ENCODE measurements at regions not wholly inside any gene's neighbourhood (a gene's known extent, or its start where the extent isn't known, plus 50 kb on each side); places are given as distances from the start of the nearest gene placed in this dataset.

- Mint-ChIP-seq H3K36me3 (ENCODE audit: low read depth) (no peaks in the 10 kb centered on the region), H3K4me1 (ENCODE audit: low read depth) (no peaks in the 10 kb centered on the region), H3K27ac (no peak overlapping the region), H3K27me3 (ENCODE audit: low read depth) (no peaks in the 10 kb centered on the region), H3K9me3 (no peaks in the 10 kb centered on the region), H3K4me3 (no peak overlapping the region)
Measured at GRCh38 chr6:23905133-23905815, 220.7 kb upstream of the NRSN1 start.

- Mint-ChIP-seq H3K9me3 (no peaks in the 10 kb centered on the region), H3K27me3 (ENCODE audit: low read depth) (no peaks in the 10 kb centered on the region), H3K36me3 (ENCODE audit: low read depth) (no peaks in the 10 kb centered on the region), H3K4me1 (ENCODE audit: low read depth) (no peaks in the 10 kb centered on the region), H3K27ac (no peak overlapping the region), H3K4me3 (no peak overlapping the region)
Measured at GRCh38 chr6:23910420-23910819, 215.6 kb upstream of the NRSN1 start.

- H3K36me3 Mint-ChIP-seq (ENCODE audit: low read depth): no peaks in the 10 kb centered on the region
- no peaks in the 10 kb centered on the region for H3K4me1 Mint-ChIP-seq (ENCODE audit: low read depth)
- H3K9me3 Mint-ChIP-seq: no peaks in the 10 kb centered on the region
- H3K27ac Mint-ChIP-seq: no peak overlapping the region
- no peaks in the 10 kb centered on the region for H3K27me3 Mint-ChIP-seq (ENCODE audit: low read depth)
- no peak overlapping the region for H3K4me3 Mint-ChIP-seq
Measured at GRCh38 chr6:23927935-23928334, 198.1 kb upstream of the NRSN1 start.

- no peaks in the 10 kb centered on the region for H3K36me3 Mint-ChIP-seq (ENCODE audit: low read depth)
- H3K4me1 Mint-ChIP-seq (ENCODE audit: low read depth): no peaks in the 10 kb centered on the region
- H3K27me3 Mint-ChIP-seq (ENCODE audit: low read depth): no peaks in the 10 kb centered on the region
- H3K4me3 Mint-ChIP-seq: no peak overlapping the region
- no peaks in the 10 kb centered on the region for H3K9me3 Mint-ChIP-seq
- H3K27ac Mint-ChIP-seq: no peak overlapping the region
Measured at GRCh38 chr6:23929201-23929600, 196.8 kb upstream of the NRSN1 start.

- no peak overlapping the region for H3K27ac Mint-ChIP-seq
- H3K4me3 Mint-ChIP-seq: no peak overlapping the region
- H3K9me3 Mint-ChIP-seq: no peaks in the 10 kb centered on the region
- H3K36me3 Mint-ChIP-seq (ENCODE audit: low read depth): no peaks in the 10 kb centered on the region
- H3K27me3 Mint-ChIP-seq (ENCODE audit: low read depth): no peaks in the 10 kb centered on the region
- H3K4me1 Mint-ChIP-seq (ENCODE audit: low read depth): no peaks in the 10 kb centered on the region
Measured at GRCh38 chr6:23940466-23940865, 185.5 kb upstream of the NRSN1 start.

GRCh38 chr6:23951691-23952090, 174.3 kb upstream of the NRSN1 start:
- no peaks in the 10 kb centered on the region for H3K27me3 Mint-ChIP-seq (ENCODE audit: low read depth)
- H3K9me3 Mint-ChIP-seq: no peaks in the 10 kb centered on the region
- H3K27ac Mint-ChIP-seq: no peak overlapping the region
- no peak overlapping the region for H3K4me3 Mint-ChIP-seq
- H3K36me3 Mint-ChIP-seq (ENCODE audit: low read depth): no peaks in the 10 kb centered on the region
- no peaks in the 10 kb centered on the region for H3K4me1 Mint-ChIP-seq (ENCODE audit: low read depth)

- H3K4me1 Mint-ChIP-seq (ENCODE audit: low read depth): no peaks in the 10 kb centered on the region
- no peak overlapping the region for H3K4me3 Mint-ChIP-seq
- H3K9me3 Mint-ChIP-seq: no peaks in the 10 kb centered on the region
Measured at GRCh38 chr6:23952245-23952644, 173.8 kb upstream of the NRSN1 start.

GRCh38 chr6:23953976-23954375, 172.0 kb upstream of the NRSN1 start:
- Mint-ChIP-seq H3K4me1 (ENCODE audit: low read depth) (no peaks in the 10 kb centered on the region), H3K27me3 (ENCODE audit: low read depth) (no peaks in the 10 kb centered on the region), H3K27ac (no peak overlapping the region), H3K4me3 (no peak overlapping the region), H3K9me3 (no peaks in the 10 kb centered on the region), H3K36me3 (ENCODE audit: low read depth) (no peaks in the 10 kb centered on the region)

More at GRCh38 chr6:23952245-23952644, 173.8 kb upstream of the NRSN1 start:
- Mint-ChIP-seq H3K36me3 (ENCODE audit: low read depth) (no peaks in the 10 kb centered on the region), H3K27ac (no peak overlapping the region), H3K27me3 (ENCODE audit: low read depth) (no peaks in the 10 kb centered on the region)

- Mint-ChIP-seq H3K27ac (no peak overlapping the region), H3K4me1 (ENCODE audit: low read depth) (no peaks in the 10 kb centered on the region), H3K27me3 (ENCODE audit: low read depth) (no peaks in the 10 kb centered on the region), H3K9me3 (no peaks in the 10 kb centered on the region), H3K36me3 (ENCODE audit: low read depth) (no peaks in the 10 kb centered on the region), H3K4me3 (no peak overlapping the region)
Measured at GRCh38 chr6:23957017-23957416, 169.0 kb upstream of the NRSN1 start.

GRCh38 chr6:23964865-23965264, 161.2 kb upstream of the NRSN1 start:
- no peaks in the 10 kb centered on the region for H3K4me1 Mint-ChIP-seq (ENCODE audit: low read depth)
- no peak overlapping the region for H3K4me3 Mint-ChIP-seq
- no peaks in the 10 kb centered on the region for H3K36me3 Mint-ChIP-seq (ENCODE audit: low read depth)
- no peaks in the 10 kb centered on the region for H3K27me3 Mint-ChIP-seq (ENCODE audit: low read depth)
- no peaks in the 10 kb centered on the region for H3K9me3 Mint-ChIP-seq
- H3K27ac Mint-ChIP-seq: no peak overlapping the region

- Mint-ChIP-seq H3K27me3 (ENCODE audit: low read depth) (no peaks in the 10 kb centered on the region), H3K4me3 (no peak overlapping the region), H3K4me1 (ENCODE audit: low read depth) (no peaks in the 10 kb centered on the region), H3K27ac (no peak overlapping the region), H3K36me3 (ENCODE audit: low read depth) (no peaks in the 10 kb centered on the region), H3K9me3 (no peaks in the 10 kb centered on the region)
Measured at GRCh38 chr6:23969344-23969743, 156.7 kb upstream of the NRSN1 start.

GRCh38 chr6:23977706-23978105, 148.3 kb upstream of the NRSN1 start:
- Mint-ChIP-seq H3K27me3 (ENCODE audit: low read depth) (no peaks in the 10 kb centered on the region), H3K4me1 (ENCODE audit: low read depth) (no peaks in the 10 kb centered on the region), H3K4me3 (no peak overlapping the region), H3K9me3 (no peaks in the 10 kb centered on the region), H3K36me3 (ENCODE audit: low read depth) (no peaks in the 10 kb centered on the region), H3K27ac (no peak overlapping the region)

GRCh38 chr6:23980965-23981364, 145.1 kb upstream of the NRSN1 start:
- no peaks in the 10 kb centered on the region for H3K9me3 Mint-ChIP-seq
- H3K36me3 Mint-ChIP-seq (ENCODE audit: low read depth): no peaks in the 10 kb centered on the region
- no peaks in the 10 kb centered on the region for H3K27me3 Mint-ChIP-seq (ENCODE audit: low read depth)
- no peak overlapping the region for H3K27ac Mint-ChIP-seq
- H3K4me1 Mint-ChIP-seq (ENCODE audit: low read depth): no peaks in the 10 kb centered on the region
- no peak overlapping the region for H3K4me3 Mint-ChIP-seq

- Mint-ChIP-seq H3K27me3 (ENCODE audit: low read depth) (no peaks in the 10 kb centered on the region), H3K9me3 (no peaks in the 10 kb centered on the region), H3K27ac (no peak overlapping the region), H3K4me3 (no peak overlapping the region), H3K36me3 (ENCODE audit: low read depth) (no peaks in the 10 kb centered on the region), H3K4me1 (ENCODE audit: low read depth) (no peaks in the 10 kb centered on the region)
Measured at GRCh38 chr6:23981923-23982322, 144.1 kb upstream of the NRSN1 start.

- Mint-ChIP-seq H3K4me3 (no peak overlapping the region), H3K27me3 (ENCODE audit: low read depth) (no peaks in the 10 kb centered on the region), H3K4me1 (ENCODE audit: low read depth) (no peaks in the 10 kb centered on the region), H3K27ac (no peak overlapping the region), H3K36me3 (ENCODE audit: low read depth) (no peaks in the 10 kb centered on the region), H3K9me3 (no peaks in the 10 kb centered on the region)
Measured at GRCh38 chr6:23983735-23984134, 142.3 kb upstream of the NRSN1 start.

GRCh38 chr6:23985015-23985414, 141.0 kb upstream of the NRSN1 start:
- no peak overlapping the region for H3K4me3 Mint-ChIP-seq
- H3K27ac Mint-ChIP-seq: no peak overlapping the region
- H3K9me3 Mint-ChIP-seq: no peaks in the 10 kb centered on the region
- no peaks in the 10 kb centered on the region for H3K36me3 Mint-ChIP-seq (ENCODE audit: low read depth)
- H3K27me3 Mint-ChIP-seq (ENCODE audit: low read depth): no peaks in the 10 kb centered on the region
- H3K4me1 Mint-ChIP-seq (ENCODE audit: low read depth): no peaks in the 10 kb centered on the region
